Thymus (tissue), 11 donors: ENCODE measurements at regions not wholly inside any gene's neighbourhood (a gene's known extent, or its start where the extent isn't known, plus 50 kb on each side); places are given as distances from the start of the nearest gene placed in this dataset.
"Not testable (repeated sequence)": the region's sequence is repeated elsewhere in the genome, so short reads cannot be mapped to it uniquely, and the experiment has no call there.

ENCODE experiments used
- DNase-seq, 9 donors: peaks; one replicate each; pipeline ENCODE4 v3.0.0-alpha.2; 2013; ENCODE audit warnings: low spot score in 9 of 9, low read depth in 6 of 9, missing footprints in 1 of 9
- H3K27ac ChIP-seq, 2 donors: one replicate each; pipeline ENCODE4 v1.5.1; 2013; ENCODE audit warnings: control low read depth in 1 of 2, low read depth in 1 of 2, low read length in 1 of 2, mild to moderate bottlenecking in 1 of 2, moderate library complexity in 1 of 2
- H3K27me3 ChIP-seq, 2 donors: one replicate each; pipeline ENCODE4 v1.5.1; 2013; ENCODE audit warnings: low read length in 1 of 2; ENCODE audit not compliant: control insufficient read depth in 2 of 2, insufficient read depth in 1 of 2
- H3K36me3 ChIP-seq, 2 donors: one replicate each; pipeline ENCODE4 v1.5.1; 2013; ENCODE audit warnings: low read length in 1 of 2, mild to moderate bottlenecking in 1 of 2, moderate library complexity in 1 of 2; ENCODE audit not compliant: control insufficient read depth in 2 of 2, insufficient read depth in 2 of 2
- H3K4me1 ChIP-seq, 2 donors: one replicate each; pipeline ENCODE4 v1.5.1; 2013; ENCODE audit warnings: low read length in 2 of 2; ENCODE audit not compliant: control insufficient read depth in 2 of 2, insufficient read depth in 2 of 2
- H3K4me3 ChIP-seq, 2 donors: one replicate each; pipeline ENCODE4 v1.5.1; 2013; ENCODE audit warnings: low read length in 2 of 2, control low read depth in 1 of 2, mild to moderate bottlenecking in 1 of 2
- H3K9me3 ChIP-seq, 2 donors: one replicate each; pipeline ENCODE4 v1.5.1; 2013; ENCODE audit warnings: low read length in 1 of 2, mild to moderate bottlenecking in 1 of 2; ENCODE audit not compliant: control insufficient read depth in 2 of 2, insufficient read depth in 1 of 2
- WGBS: extraction: QIAGEN DNeasy Blood & Tissue Kit; methylation state at CpG from one replicate; pipeline ENCODE4 v1.1.7; 2013; 5-methylcytosine and 5-hydroxymethylcytosine counted together
- donor health status: healthy.

DNA sequence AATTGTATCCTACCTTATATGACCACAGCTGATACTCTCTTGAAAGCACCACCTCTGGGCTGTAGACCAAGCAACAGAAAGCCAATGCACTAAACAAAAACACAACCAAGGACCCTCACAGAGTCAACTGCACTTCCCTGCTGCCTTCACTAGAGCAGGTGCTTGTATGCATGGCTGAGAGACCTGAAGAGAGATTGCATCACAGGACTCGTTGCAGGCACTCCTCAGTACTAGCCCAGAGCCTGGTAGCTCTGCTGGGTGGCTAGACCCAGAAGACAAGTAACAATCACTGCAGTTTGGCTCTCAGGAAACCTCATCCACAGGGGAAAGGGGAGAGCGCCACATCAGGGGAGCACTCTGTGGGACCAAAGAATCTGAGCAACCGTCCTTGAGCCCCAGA is 521.6 kb upstream of the IMPG1 start:
- no peak overlapping the region for H3K27ac ChIP-seq
- no peak for DNase-seq
- no peaks in the 10 kb centered on the region for H3K27me3 ChIP-seq
- no peaks in the 10 kb centered on the region for H3K4me1 ChIP-seq
- 78% methylated on average over 3 of the region's 3 CpGs for WGBS
- H3K9me3 ChIP-seq, result no peaks in the 10 kb centered on the region
- H3K4me3 ChIP-seq, result no peak overlapping the region
- no peaks in the 10 kb centered on the region for H3K36me3 ChIP-seq

DNA sequence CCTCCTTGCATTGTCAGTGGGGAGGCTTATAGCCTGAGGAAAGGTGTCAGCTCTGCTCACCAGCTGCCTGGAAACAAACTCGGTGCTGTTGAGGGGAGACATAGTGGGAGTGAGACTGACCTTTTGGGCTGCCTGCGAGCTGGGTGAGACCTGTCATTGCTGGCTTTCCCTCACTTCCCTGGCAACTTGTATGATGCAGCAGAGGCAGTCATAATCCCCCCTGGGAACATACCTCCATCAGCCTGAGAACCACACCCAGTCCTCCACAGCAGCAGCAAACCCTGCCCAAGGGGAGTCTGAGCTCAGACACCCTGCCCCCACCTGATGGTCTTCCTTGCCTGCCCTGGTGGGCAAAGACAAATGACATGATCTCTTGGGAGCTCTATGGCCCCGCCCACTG is 521.2 kb upstream of the IMPG1 start:
- no peak for DNase-seq

DNA sequence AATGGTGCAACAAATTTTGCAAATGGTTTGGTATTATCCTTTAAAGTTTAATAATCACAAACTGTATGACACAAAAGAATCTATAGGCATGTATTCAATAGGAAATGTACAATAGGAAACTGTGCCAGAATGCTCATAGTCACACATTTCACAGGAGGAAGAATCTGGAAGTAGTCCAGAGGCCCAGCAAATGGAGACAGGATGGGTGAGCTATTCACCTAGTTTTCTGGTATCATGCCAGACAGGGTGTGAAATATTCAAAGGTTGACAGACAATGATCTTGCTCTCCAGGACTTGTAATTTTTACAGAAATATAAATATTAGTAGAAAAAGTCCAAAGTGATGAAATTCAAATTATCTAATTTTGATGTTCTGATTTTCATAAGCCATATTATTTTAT is 520.1 kb upstream of the IMPG1 start:
- no peaks in the 10 kb centered on the region for H3K27me3 ChIP-seq
- no peak overlapping the region for H3K4me3 ChIP-seq
- no peaks in the 10 kb centered on the region for H3K4me1 ChIP-seq
- no peak for DNase-seq
- no peak overlapping the region for H3K27ac ChIP-seq
- H3K36me3 ChIP-seq, result no peaks in the 10 kb centered on the region
- H3K9me3 ChIP-seq, result no peaks in the 10 kb centered on the region

More for the DNA sequence above, 521.2 kb upstream of the IMPG1 start:
- 92% methylated on average over 3 of the region's 3 CpGs for WGBS
- H3K4me3 ChIP-seq, result no peak overlapping the region
- no peaks in the 10 kb centered on the region for H3K36me3 ChIP-seq
- no peak overlapping the region for H3K27ac ChIP-seq
- no peaks in the 10 kb centered on the region for H3K9me3 ChIP-seq
- H3K27me3 ChIP-seq, result no peaks in the 10 kb centered on the region
- H3K4me1 ChIP-seq, result no peaks in the 10 kb centered on the region

DNA sequence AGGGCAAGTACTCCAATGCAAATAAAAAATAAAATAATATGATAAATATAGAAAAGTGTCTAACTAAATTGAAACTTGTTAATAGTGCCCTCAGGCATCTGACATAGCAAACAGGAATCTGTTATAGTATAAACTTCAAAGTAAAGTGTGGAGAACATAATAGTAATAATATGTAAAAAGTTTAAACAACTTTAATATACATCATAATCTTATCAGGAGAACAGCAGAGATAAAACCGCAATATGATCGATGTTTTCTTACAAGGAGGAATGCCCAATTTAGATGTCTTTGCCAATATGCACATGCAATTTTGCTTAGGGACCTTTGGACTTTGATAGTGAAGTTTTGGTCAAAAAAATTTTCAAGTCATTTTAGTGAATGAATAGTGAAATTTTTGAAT is 514.8 kb upstream of the IMPG1 start:
- Histone ChIP-seq H3K27me3 (no peaks in the 10 kb centered on the region), H3K9me3 (no peaks in the 10 kb centered on the region), H3K27ac (no peak overlapping the region), H3K4me1 (no peaks in the 10 kb centered on the region), H3K36me3 (no peaks in the 10 kb centered on the region), H3K4me3 (no peak overlapping the region)
- no peak for DNase-seq
- WGBS, result 74% methylated on average over 2 of the region's 2 CpGs

DNA sequence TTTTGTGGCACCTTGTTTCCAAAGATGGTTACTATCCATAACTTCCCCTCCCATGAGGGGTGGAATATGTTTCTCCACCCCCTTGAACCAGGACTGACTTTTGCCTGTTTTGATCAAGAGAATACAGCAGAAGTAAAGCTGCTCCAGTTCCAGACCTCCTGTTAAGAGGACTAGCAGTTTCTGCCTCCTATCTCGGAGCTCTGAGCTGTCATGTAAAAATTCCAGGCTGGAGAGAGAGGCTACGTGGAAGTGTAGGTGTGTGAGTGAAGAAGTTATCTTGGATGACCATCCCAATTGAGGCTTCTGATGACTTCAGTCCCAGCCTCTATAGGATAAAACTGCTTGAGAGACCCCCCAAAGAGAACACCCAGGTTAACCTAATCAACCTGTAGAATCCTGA is 511.7 kb upstream of the IMPG1 start:
- Histone ChIP-seq H3K27ac (no peak overlapping the region), H3K4me1 (no peaks in the 10 kb centered on the region), H3K4me3 (no peak overlapping the region), H3K9me3 (no peaks in the 10 kb centered on the region), H3K27me3 (no peaks in the 10 kb centered on the region), H3K36me3 (no peaks in the 10 kb centered on the region)
- 79% methylated on average over 2 of the region's 2 CpGs for WGBS
- no peak for DNase-seq

DNA sequence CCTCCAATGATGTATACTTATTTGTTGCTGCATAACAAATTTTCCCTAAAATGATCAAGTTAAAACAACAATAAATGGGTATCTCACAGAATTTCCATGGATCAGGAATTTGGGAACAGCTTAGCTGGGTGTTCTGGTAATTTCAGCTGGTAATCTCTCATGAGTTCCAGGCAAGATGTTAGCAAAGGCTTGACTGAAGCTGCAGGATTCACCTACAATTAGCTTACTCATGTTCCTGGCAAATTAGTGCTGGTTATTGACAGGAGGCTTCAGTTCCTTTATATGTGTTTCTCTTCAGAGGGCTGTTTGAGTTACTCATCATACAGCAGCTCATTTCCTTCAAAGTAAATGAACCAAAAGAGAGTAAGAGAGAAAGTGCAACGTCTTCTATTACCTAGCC is 506.3 kb upstream of the IMPG1 start:
- 64% methylated on average over 1 of the region's 1 CpG for WGBS

DNA sequence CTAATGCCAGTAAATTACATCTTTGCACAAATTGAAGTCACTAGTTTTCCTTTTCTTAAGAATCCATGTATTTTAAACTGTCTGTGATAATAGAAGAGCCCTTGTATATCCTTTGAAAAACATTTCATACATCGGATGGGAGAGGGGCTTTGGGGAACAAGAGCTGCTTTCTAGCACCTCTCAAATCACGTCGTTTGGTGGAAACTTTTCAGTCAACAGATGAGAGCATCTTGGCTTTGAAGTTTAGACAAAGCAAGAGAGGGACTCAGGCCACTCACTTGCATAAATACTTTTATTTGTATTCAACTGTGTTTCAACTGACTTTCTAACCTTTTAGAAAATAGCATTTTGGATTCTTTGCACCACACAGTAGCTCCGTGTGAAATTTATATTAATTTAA is 502.3 kb upstream of the IMPG1 start:
- Histone ChIP-seq H3K9me3 (no peaks in the 10 kb centered on the region), H3K27ac (no peak overlapping the region), H3K4me3 (no peak overlapping the region), H3K27me3 (no peaks in the 10 kb centered on the region), H3K36me3 (no peaks in the 10 kb centered on the region), H3K4me1 (no peaks in the 10 kb centered on the region)
- DNase-seq, result no peak
- WGBS, result 28% methylated on average over 4 of the region's 4 CpGs

More for the DNA sequence above, 506.3 kb upstream of the IMPG1 start:
- H3K27me3 ChIP-seq, result no peaks in the 10 kb centered on the region
- H3K27ac ChIP-seq, result no peak overlapping the region
- no peak overlapping the region for H3K4me3 ChIP-seq
- H3K36me3 ChIP-seq, result no peaks in the 10 kb centered on the region
- no peak for DNase-seq
- no peaks in the 10 kb centered on the region for H3K4me1 ChIP-seq
- no peaks in the 10 kb centered on the region for H3K9me3 ChIP-seq

DNA sequence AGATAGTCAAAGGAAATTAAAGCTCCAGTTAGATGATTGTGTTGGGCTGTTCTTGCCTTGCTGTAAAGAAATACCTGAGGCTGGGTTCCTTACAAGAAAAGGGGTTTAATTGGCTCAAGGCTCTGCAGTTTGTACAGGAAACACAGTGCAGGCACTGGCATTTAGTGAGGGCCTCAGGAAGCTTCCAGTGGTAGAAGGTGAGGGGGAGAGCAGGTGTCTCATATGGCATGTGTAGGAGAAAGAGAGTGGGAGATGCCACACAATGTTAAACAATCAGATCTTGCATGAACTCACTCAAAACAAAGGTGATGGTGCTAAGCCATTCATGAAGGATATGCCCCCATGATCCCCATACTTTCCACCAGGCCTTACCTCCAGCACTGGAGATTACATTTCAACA is 493.5 kb upstream of the IMPG1 start:
- no peak for DNase-seq
- Histone ChIP-seq H3K27me3 (no peaks in the 10 kb centered on the region), H3K9me3 (peaks cover 0 to 2% of the 10 kb centered on the region in 2 donors), H3K4me1 (no peaks in the 10 kb centered on the region), H3K4me3 (no peak overlapping the region), H3K36me3 (no peaks in the 10 kb centered on the region), H3K27ac (no peak overlapping the region)

DNA sequence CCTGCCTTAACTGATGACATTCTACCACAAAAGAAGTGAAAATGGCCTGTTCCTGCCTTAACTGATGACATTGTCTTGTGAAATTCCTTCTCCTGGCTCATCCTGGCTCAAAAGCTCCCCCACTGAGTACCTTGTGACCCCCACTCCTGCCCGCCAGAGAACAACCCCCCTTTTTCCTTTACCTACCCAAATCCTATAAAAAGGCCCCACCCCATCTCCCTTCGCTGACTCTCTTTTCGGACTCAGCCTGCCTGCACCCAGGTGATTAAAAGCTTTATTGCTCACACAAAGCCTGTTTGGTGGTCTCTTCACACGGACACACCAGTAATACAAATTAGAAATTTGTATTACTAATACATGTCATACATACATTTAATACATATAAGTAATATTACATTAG is 489.9 kb upstream of the IMPG1 start:
- not testable (repeated sequence) for H3K36me3 ChIP-seq, DNase-seq, H3K4me3 ChIP-seq, H3K4me1 ChIP-seq, H3K27ac ChIP-seq, H3K9me3 ChIP-seq, H3K27me3 ChIP-seq
- 62% methylated on average over 4 of the region's 4 CpGs for WGBS
